GM19452 (cell line): ENCODE measurements at regions not wholly inside any gene's neighbourhood (a gene's known extent, or its start where the extent isn't known, plus 50 kb on each side); places are given as distances from the start of the nearest gene placed in this dataset.
"Not testable (repeated sequence)": the region's sequence is repeated elsewhere in the genome, so short reads cannot be mapped to it uniquely, and the experiment has no call there.

Source experiments
- ATAC-seq: cut with Tn5 transposase; IDR thresholded peaks from one replicate; pipeline ENCODE4 v1.9.1; 2021; ENCODE audit not compliant: unreplicated experiment

- no peak for ATAC-seq
These were observed 55.2 kb upstream of the MDM1 start for GRCh38 chr12:68387338-68387737.

GRCh38 chr12:68389305-68389704, 57.1 kb upstream of the MDM1 start:
- no peak for ATAC-seq

- ATAC-seq = no peak
These were observed 59.8 kb upstream of the MDM1 start for GRCh38 chr12:68391937-68392336.

GRCh38 chr12:68392376-68392775, 60.2 kb upstream of the MDM1 start:
- no peak for ATAC-seq

- ATAC-seq = no peak
These were observed 61.3 kb upstream of the MDM1 start for GRCh38 chr12:68393417-68393816.

GRCh38 chr12:68397566-68398158, 65.5 kb upstream of the MDM1 start:
- no peak for ATAC-seq

GRCh38 chr12:68398689-68399088, 66.5 kb upstream of the MDM1 start:
- not testable (repeated sequence) for ATAC-seq

GRCh38 chr12:68400226-68400829, 68.2 kb upstream of the MDM1 start:
- ATAC-seq = no peak

- ATAC-seq = no peak
These were observed 70.3 kb upstream of the MDM1 start for GRCh38 chr12:68402422-68402821.

GRCh38 chr12:68403296-68403695, 71.1 kb upstream of the MDM1 start:
- ATAC-seq = no peak

- ATAC-seq = no peak
These were observed 71.5 kb upstream of the MDM1 start for GRCh38 chr12:68403711-68404110.

GRCh38 chr12:68405343-68405781, 73.2 kb upstream of the MDM1 start:
- no peak for ATAC-seq

GRCh38 chr12:68406134-68406576, 74.0 kb upstream of the MDM1 start:
- ATAC-seq = no peak

- ATAC-seq = no peak
These were observed 74.7 kb upstream of the MDM1 start for GRCh38 chr12:68406911-68407310.

- ATAC-seq = no peak
These were observed 78.0 kb upstream of the MDM1 start for GRCh38 chr12:68410018-68410660.

GRCh38 chr12:68411371-68411770, 79.2 kb upstream of the MDM1 start:
- ATAC-seq = no peak

- no peak for ATAC-seq
These were observed 82.8 kb upstream of the MDM1 start for GRCh38 chr12:68414988-68415387.

GRCh38 chr12:68416350-68416749, 84.2 kb upstream of the MDM1 start:
- ATAC-seq = no peak

- ATAC-seq = no peak
These were observed 84.7 kb upstream of the MDM1 start for GRCh38 chr12:68416826-68417225.

- no peak for ATAC-seq
These were observed 85.9 kb upstream of the MDM1 start for GRCh38 chr12:68418137-68418460.

GRCh38 chr12:68420225-68421010, 88.3 kb upstream of the MDM1 start:
- ATAC-seq = no peak

GRCh38 chr12:68422159-68422558, 90.0 kb upstream of the MDM1 start:
- ATAC-seq = no peak
